HG03095 (cell line): ENCODE measurements at regions not wholly inside any gene's neighbourhood (a gene's known extent, or its start where the extent isn't known, plus 50 kb on each side); places are given as distances from the start of the nearest gene placed in this dataset.

Source experiments
- ATAC-seq: cut with Tn5 transposase; IDR thresholded peaks from one replicate; pipeline ENCODE4 v1.9.1; 2021; ENCODE audit warnings: moderate library complexity; ENCODE audit not compliant: unreplicated experiment

GRCh38 chr14:97458661-97459579, 661.7 kb downstream of the VRK1 start:
- no peak for ATAC-seq

- no peak for ATAC-seq
Observed at GRCh38 chr14:97462081-97462480, 664.9 kb downstream of the VRK1 start.

- ATAC-seq: no peak
Observed at GRCh38 chr14:97468220-97468619, 671.0 kb downstream of the VRK1 start.

GRCh38 chr14:97477353-97477752, 680.2 kb downstream of the VRK1 start:
- no peak for ATAC-seq

GRCh38 chr14:97485201-97485600, 688.0 kb downstream of the VRK1 start:
- no peak for ATAC-seq

- no peak for ATAC-seq
Observed at GRCh38 chr14:97486601-97487120, 689.5 kb downstream of the VRK1 start.

- no peak for ATAC-seq
Observed at GRCh38 chr14:97489750-97490149, 692.6 kb downstream of the VRK1 start.

- ATAC-seq: no peak
Observed at GRCh38 chr14:97490521-97491070, 693.4 kb downstream of the VRK1 start.

GRCh38 chr14:97491697-97492096, 694.5 kb downstream of the VRK1 start:
- no peak for ATAC-seq

- ATAC-seq: no peak
Observed at GRCh38 chr14:97499790-97500481, 702.8 kb downstream of the VRK1 start.

GRCh38 chr14:97506626-97507025, 709.4 kb downstream of the VRK1 start:
- ATAC-seq: no peak

- no peak for ATAC-seq
Observed at GRCh38 chr14:97513891-97514290, 716.7 kb downstream of the VRK1 start.

GRCh38 chr14:97517566-97518234, 720.5 kb downstream of the VRK1 start:
- ATAC-seq: no peak

- ATAC-seq: no peak
Observed at GRCh38 chr14:97523936-97524335, 726.8 kb downstream of the VRK1 start.

- ATAC-seq: no peak
Observed at GRCh38 chr14:97524589-97525319, 727.6 kb downstream of the VRK1 start.

GRCh38 chr14:97527993-97528392, 730.8 kb downstream of the VRK1 start:
- ATAC-seq: no peak

- no peak for ATAC-seq
Observed at GRCh38 chr14:97532052-97532451, 734.9 kb downstream of the VRK1 start.

GRCh38 chr14:97536421-97536820, 739.2 kb downstream of the VRK1 start:
- no peak for ATAC-seq

- ATAC-seq: no peak
Observed at GRCh38 chr14:97538749-97539410, 741.7 kb downstream of the VRK1 start.

GRCh38 chr14:97539411-97539795, 742.2 kb downstream of the VRK1 start:
- ATAC-seq: no peak
